WTC11 (cell line): ENCODE measurements at regions not wholly inside any gene's neighbourhood (a gene's known extent, or its start where the extent isn't known, plus 50 kb on each side); places are given as distances from the start of the nearest gene placed in this dataset.

ENCODE experiments used
- ATAC-seq: fragments of 200-7000 bp; cut with Tn5 transposase; 2 replicates; pipeline ENCODE4 v1.10.0; 2021; ENCODE audit warnings: mild to moderate bottlenecking, moderate library complexity
- CTCF ChIA-PET: fragments of 300-600 bp; sonication (Branson Sonifier 250); formaldehyde crosslinking; loops from one replicate; lab custom pipeline; 2021; ENCODE audit warnings: antibody characterized with exemption; lab: Charles Lee
- POLR2A ChIA-PET: fragments of 350-600 bp; sonication (Branson Sonifier 250); formaldehyde crosslinking; loops from one replicate; lab custom pipeline; 2021; ENCODE audit warnings: antibody characterized with exemption; lab: Charles Lee
- DNase-seq: peaks from one replicate; pipeline ENCODE4 v3.0.0; 2021; ENCODE audit warnings: low spot score
- H3K27ac Mint-ChIP-seq: 2 replicates; pipeline ENCODE4 v1.8.0; 2021; ENCODE audit warnings: mixed read lengths
- H3K27me3 Mint-ChIP-seq: 2 replicates; pipeline ENCODE4 v1.8.0; 2021; ENCODE audit warnings: low read depth, mild to moderate bottlenecking, moderate library complexity, mixed read lengths
- H3K36me3 Mint-ChIP-seq: 2 replicates; pipeline ENCODE4 v1.8.0; 2021; ENCODE audit warnings: mixed read lengths
- H3K4me1 Mint-ChIP-seq: 2 replicates; pipeline ENCODE4 v1.8.0; 2022; ENCODE audit warnings: mixed read lengths
- H3K4me3 Mint-ChIP-seq: 2 replicates; pipeline ENCODE4 v1.8.0; 2021; ENCODE audit warnings: mild to moderate bottlenecking, moderate library complexity, mixed read lengths
- H3K9me3 Mint-ChIP-seq: 2 replicates; pipeline ENCODE4 v1.8.0; 2021; ENCODE audit warnings: mixed read lengths
- E2F4 ChIP-seq: sonication (generic); formaldehyde crosslinking; IDR thresholded peaks from 2 replicates; pipeline ENCODE4 v1.8.1; 2022; ENCODE audit warnings: low read depth, mild to moderate bottlenecking, moderate library complexity, missing genetic modification reagents, borderline replicate concordance
- E2F5 ChIP-seq: sonication (generic); formaldehyde crosslinking; IDR thresholded peaks from 2 replicates; pipeline ENCODE4 v1.8.1; 2022; ENCODE audit warnings: mild to moderate bottlenecking, moderate library complexity, missing genetic modification reagents
- FOXP1 ChIP-seq: sonication (generic); formaldehyde crosslinking; IDR thresholded peaks from 2 replicates; pipeline ENCODE4 v1.8.0; 2022; ENCODE audit warnings: missing genetic modification reagents, mild to moderate bottlenecking, moderate library complexity, borderline replicate concordance
- GABPB1 ChIP-seq: sonication (generic); formaldehyde crosslinking; IDR thresholded peaks from 2 replicates; pipeline ENCODE4 v1.8.1; 2023; ENCODE audit warnings: mild to moderate bottlenecking, missing genetic modification reagents
- HMGA2 ChIP-seq: fragments of 250-450 bp; sonication (Bioruptor Pico); IDR thresholded peaks from 2 replicates; pipeline ENCODE4 v1.4.0; 2021; ENCODE audit warnings: mild to moderate bottlenecking, moderate library complexity
- IRF1 ChIP-seq: sonication (generic); formaldehyde crosslinking; IDR thresholded peaks from 2 replicates; pipeline ENCODE4 v1.8.0; 2023; ENCODE audit warnings: missing genetic modification reagents
- MLX ChIP-seq: sonication (generic); formaldehyde crosslinking; IDR thresholded peaks from 2 replicates; pipeline ENCODE4 v1.8.1; 2023; ENCODE audit warnings: mild to moderate bottlenecking, missing genetic modification reagents, moderate library complexity
- PREB ChIP-seq: sonication (generic); formaldehyde crosslinking; IDR thresholded peaks from 2 replicates; pipeline ENCODE4 v1.8.1; 2022; ENCODE audit warnings: mild to moderate bottlenecking, missing genetic modification reagents, moderate library complexity, borderline replicate concordance
- ZNF138 ChIP-seq: sonication (generic); formaldehyde crosslinking; conservative IDR thresholded peaks from 2 replicates; pipeline ENCODE4 v1.8.1; 2022; ENCODE audit warnings: mild to moderate bottlenecking, moderate library complexity, missing genetic modification reagents
- ZNF219 ChIP-seq: sonication (generic); formaldehyde crosslinking; IDR thresholded peaks from 2 replicates; pipeline ENCODE4 v1.8.0; 2023; ENCODE audit warnings: missing genetic modification reagents, mild to moderate bottlenecking, borderline replicate concordance
- ZNF416 ChIP-seq: fragments of 250-450 bp; sonication (Bioruptor Pico); IDR thresholded peaks from 2 replicates; pipeline ENCODE4 v1.9.0; 2021; ENCODE audit warnings: mild to moderate bottlenecking, inconsistent platforms
- ZNF512 ChIP-seq: sonication (generic); formaldehyde crosslinking; IDR thresholded peaks from 2 replicates; pipeline ENCODE4 v1.8.1; 2022; ENCODE audit warnings: missing genetic modification reagents, borderline replicate concordance
- ZNF671 ChIP-seq: fragments of 250-450 bp; sonication (Bioruptor Pico); IDR thresholded peaks from 2 replicates; pipeline ENCODE4 v1.8.0; 2021; ENCODE audit warnings: mild to moderate bottlenecking
- ZSCAN18 ChIP-seq: fragments of 250-450 bp; sonication (Bioruptor Pico); IDR thresholded peaks from 2 replicates; pipeline ENCODE4 v2.1.2; 2022; ENCODE audit warnings: mild to moderate bottlenecking, moderate library complexity

GRCh38 chr2:56444339-56444738, 260.5 kb downstream of the CCDC85A start:
- H3K36me3 Mint-ChIP-seq: no peaks in the 10 kb centered on the region

More at GRCh38 chr2:56444339-56444738, 260.5 kb downstream of the CCDC85A start:
- Mint-ChIP-seq H3K4me3 (no peak overlapping the region), H3K4me1 (peaks cover 18% of the 10 kb centered on the region), H3K9me3 (peaks cover 4% of the 10 kb centered on the region), H3K27ac (no peak overlapping the region), H3K27me3 (no peaks in the 10 kb centered on the region)
- ChIA-PET POLR2A (no interaction called here), CTCF (interaction anchor here (0.5 kb wide), 1 partner anchor 15 kb away, joined by 4 read pairs; no protein-coding TSS in a partner anchor)
- peak; percentile 34 for ATAC-seq
- TF ChIP-seq ZNF219 (no peak), FOXP1 (CRISPR knock-in tag) (no peak), E2F5 (CRISPR knock-in tag) (no peak), GABPB1 (CRISPR knock-in tag) (no peak), PREB (CRISPR knock-in tag) (no peak), E2F4 (no peak), IRF1 (CRISPR knock-in tag) (no peak), ZNF671 (CRISPR knock-in tag) (no peak), ZNF512 (no peak), ZNF416 (CRISPR knock-in tag) (no peak), HMGA2 (CRISPR knock-in tag) (no peak), MLX (CRISPR knock-in tag) (no peak), ZSCAN18 (CRISPR knock-in tag) (no peak), ZNF138 (no peak)
- no peak for DNase-seq
